IMR-90 (cell line): ENCODE measurements at regions not wholly inside any gene's neighbourhood (a gene's known extent, or its start where the extent isn't known, plus 50 kb on each side); places are given as distances from the start of the nearest gene placed in this dataset.

Source experiments
- ATAC-seq: fragments of 200-7000 bp; cut with Tn5 transposase; 2 replicates; pipeline ENCODE4 v1.9.1; 2020; ENCODE audit warnings: low read depth, mild to moderate bottlenecking, moderate library complexity
- BruUV-seq: library from RNA; stranded (reverse); fragments of 400-500 nt; replicated peaks from 2 replicates; lab custom pipeline; 2021; lab: Mats Ljungman, UMichigan
- CTCF ChIA-PET: fragments of 300-600 bp; formaldehyde crosslinking; extraction: SDS; loops from one replicate; lab custom pipeline; 2021; ENCODE audit warnings: antibody characterized with exemption; lab: Yijun Ruan, JAX
- POLR2A ChIA-PET: fragments of 300-600 bp; sonication (Branson Sonifier 250); formaldehyde crosslinking; loops from one replicate; lab custom pipeline; 2022; ENCODE audit warnings: antibody characterized with exemption; ENCODE audit not compliant: unreplicated experiment; lab: Charles Lee
- DNase-seq: peaks from one replicate; pipeline ENCODE4 v3.0.0; 2013
- H2AFZ ChIP-seq: replicated peaks from 2 replicates; pipeline ENCODE3; 2013; ENCODE audit warnings: low read length, mild to moderate bottlenecking; ENCODE audit not compliant: poor library complexity
- H2AK5ac ChIP-seq: 2 replicates; pipeline ENCODE4 v1.6.1; 2013; ENCODE audit warnings: low read depth, low read length, inconsistent platforms
- H2AK9ac ChIP-seq: replicated peaks from 2 replicates; pipeline ENCODE3; 2013; ENCODE audit warnings: mild to moderate bottlenecking, low read depth, low read length, moderate library complexity; ENCODE audit not compliant: poor library complexity
- H2BK120ac ChIP-seq: 2 replicates; pipeline ENCODE4 v1.6.1; 2013; ENCODE audit warnings: low read depth, low read length, inconsistent platforms
- H2BK15ac ChIP-seq: 3 replicates; pipeline ENCODE4 v1.6.1; 2013; ENCODE audit warnings: low read depth, low read length, inconsistent platforms
- H2BK20ac ChIP-seq: 2 replicates; pipeline ENCODE4 v1.6.1; 2013; ENCODE audit warnings: low read depth, mild to moderate bottlenecking, inconsistent platforms, low read length, moderate library complexity
- H2BK5ac ChIP-seq: 2 replicates; pipeline ENCODE4 v1.6.1; 2013; ENCODE audit warnings: mild to moderate bottlenecking, low read depth, low read length, inconsistent platforms; ENCODE audit not compliant: poor library complexity, severe bottlenecking
- H3K14ac ChIP-seq: replicated peaks from 2 replicates; pipeline ENCODE4 v1.6.1; 2013; ENCODE audit warnings: low read depth, low read length, inconsistent platforms
- H3K18ac ChIP-seq: 2 replicates; pipeline ENCODE4 v1.6.1; 2013; ENCODE audit warnings: low read depth, low read length, control low read depth
- H3K23ac ChIP-seq: 2 replicates; pipeline ENCODE4 v1.6.1; 2013; ENCODE audit warnings: low read depth, low read length, inconsistent platforms
- H3K27ac ChIP-seq: 2 replicates; pipeline ENCODE4 v1.5.1; 2013; ENCODE audit warnings: mild to moderate bottlenecking, control low read depth, low read length; ENCODE audit not compliant: insufficient read depth
- H3K27me3 ChIP-seq: 2 replicates; pipeline ENCODE4 v1.6.1; 2013; ENCODE audit warnings: low read length; ENCODE audit not compliant: control insufficient read depth, insufficient read depth
- H3K36me3 ChIP-seq: 2 replicates; pipeline ENCODE4 v1.6.1; 2013; ENCODE audit warnings: low read length, mixed read lengths; ENCODE audit not compliant: control insufficient read depth, insufficient read depth
- H3K4ac ChIP-seq: 2 replicates; pipeline ENCODE4 v1.6.1; 2013; ENCODE audit warnings: low read depth, low read length, inconsistent platforms
- H3K4me1 ChIP-seq: 2 replicates; pipeline ENCODE4 v1.6.1; 2013; ENCODE audit warnings: low read length, mixed read lengths; ENCODE audit not compliant: control insufficient read depth, insufficient read depth
- H3K4me2 ChIP-seq: 2 replicates; pipeline ENCODE4 v1.6.1; 2013; ENCODE audit warnings: low read depth, mild to moderate bottlenecking, control low read depth, low read length, moderate library complexity
- H3K4me3 ChIP-seq: 2 replicates; pipeline ENCODE4 v1.5.1; 2013; ENCODE audit warnings: low read depth, mild to moderate bottlenecking, control low read depth, low read length, moderate library complexity; ENCODE audit not compliant: insufficient read depth
- H3K56ac ChIP-seq: 2 replicates; pipeline ENCODE4 v1.6.1; 2013; ENCODE audit warnings: low read length, inconsistent platforms; ENCODE audit not compliant: insufficient read depth; ENCODE audit errors: extremely low read depth
- H3K79me1 ChIP-seq, 2 experiments: 2 replicates each; pipeline ENCODE4 v1.6.1; 2013; ENCODE audit warnings: low read length in 2 of 2, inconsistent platforms in 1 of 2, low read depth in 1 of 2
- H3K9ac ChIP-seq: 2 replicates; pipeline ENCODE4 v1.6.1; 2013; ENCODE audit warnings: low read depth, low read length, control low read depth
- H3K9me1 ChIP-seq: 2 replicates; pipeline ENCODE4 v1.6.1; 2013; ENCODE audit warnings: low read length, inconsistent platforms; ENCODE audit not compliant: insufficient read depth
- H3K9me3 ChIP-seq: 2 replicates; pipeline ENCODE4 v1.6.1; 2013; ENCODE audit warnings: low read length; ENCODE audit not compliant: control insufficient read depth, insufficient read depth
- H4K20me1 ChIP-seq: 2 replicates; pipeline ENCODE4 v1.6.1; 2013; ENCODE audit warnings: low read length, inconsistent platforms; ENCODE audit not compliant: insufficient read depth
- H4K5ac ChIP-seq: 2 replicates; pipeline ENCODE4 v1.6.1; 2013; ENCODE audit warnings: mild to moderate bottlenecking, low read depth, low read length, control low read depth
- H4K8ac ChIP-seq, 2 experiments: 2 replicates each; pipeline ENCODE4 v1.6.1; 2013; ENCODE audit warnings: low read depth in 2 of 2, low read length in 2 of 2, control low read depth in 1 of 2, inconsistent platforms in 1 of 2
- H4K91ac ChIP-seq: 2 replicates; pipeline ENCODE4 v1.6.1; 2013; ENCODE audit warnings: low read depth, low read length, inconsistent platforms; ENCODE audit not compliant: insufficient read depth
- BHLHE40 ChIP-seq: fragments of 150-350 bp; IDR thresholded peaks from 2 replicates; pipeline ENCODE4 v1.6.1; 2016; ENCODE audit warnings: mild to moderate bottlenecking, low read depth, low read length
- WGBS, 2 experiments: methylation state at CpG; one replicate each; pipeline versions ENCODE4 v1.1.5 to v1.1.7; 2013; ENCODE audit warnings: missing lambda C conversion rate in 2 of 2; ENCODE audit not compliant: insufficient read length in 1 of 2; ENCODE audit errors: extremely low coverage in 2 of 2; 5-methylcytosine and 5-hydroxymethylcytosine counted together
- dilution Hi-C: fragments of 300-500 bp; cut with HindIII; formaldehyde crosslinking; loops from one replicate; pipeline ENCODE4 v1.14.3; 2018; ENCODE audit warnings: low sequenced_read_pairs; ENCODE audit not compliant: unreplicated experiment
- in situ Hi-C: fragments of 300-500 bp; cut with MboI; formaldehyde crosslinking; loops from 3 replicates; pipeline ENCODE4 v1.14.3; 2019; ENCODE audit warnings: low sequenced_read_pairs, inconsistent platforms, mixed read lengths
- intact Hi-C: fragments of 100-400 bp; cut with micrococcal nuclease; formaldehyde crosslinking; loops from 2 replicates; pipeline ENCODE4 v1.10.0; 2022

DNA sequence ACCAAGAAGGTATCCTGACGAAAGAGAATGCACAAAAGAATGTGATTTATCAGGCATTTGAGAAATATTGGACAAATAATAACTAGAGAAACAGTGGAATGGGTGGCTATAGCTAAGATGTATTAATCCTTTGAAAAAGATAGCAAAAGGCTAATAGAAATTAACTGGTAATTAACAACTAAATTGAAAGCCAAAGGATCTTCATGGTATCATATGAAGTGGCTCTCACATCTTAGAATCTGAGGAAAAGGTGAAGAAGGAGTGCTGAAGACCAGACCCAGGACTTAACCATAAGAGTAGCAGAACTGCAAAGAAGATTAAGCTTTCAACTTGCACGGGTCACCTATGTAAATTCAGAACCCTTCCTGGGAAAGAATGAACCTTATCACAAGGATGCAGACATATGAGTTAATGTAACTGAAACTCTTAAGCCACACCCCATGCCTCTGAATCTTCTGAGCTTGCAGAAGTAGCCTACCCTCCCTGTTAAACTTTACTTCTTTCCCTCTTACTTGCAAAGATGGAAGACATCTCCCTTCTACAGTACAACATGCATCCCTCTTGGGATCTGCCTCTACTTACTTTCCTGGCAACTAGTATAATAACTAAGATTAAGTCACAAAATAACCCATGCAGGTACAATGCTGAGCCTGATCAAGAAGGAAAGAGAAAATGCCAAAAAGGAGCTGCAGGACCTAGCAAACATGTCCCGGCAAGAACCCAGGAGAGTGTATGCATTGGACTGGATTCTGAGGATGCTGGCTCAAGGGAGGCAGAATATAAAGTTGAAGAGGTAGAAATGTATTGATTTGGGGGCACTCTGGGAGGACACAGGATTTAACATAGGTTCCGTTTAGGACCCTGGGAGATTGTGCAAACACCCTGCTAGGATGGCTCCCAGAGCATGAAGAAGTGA is 395.5 kb upstream of the SLC30A5 start:
- ChIA-PET POLR2A (no interaction called here), CTCF (no interaction called here)
- Histone ChIP-seq H4K8ac (no peak overlapping the region), H2BK5ac (no peak overlapping the region), H3K9me3 (no peaks in the 10 kb centered on the region), H2AK5ac (no peak overlapping the region), H3K4ac (no peak overlapping the region), H3K27ac (no peak overlapping the region), H4K20me1 (no peaks in the 10 kb centered on the region), H4K91ac (no peak overlapping the region), H3K9me1 (no peaks in the 10 kb centered on the region), H3K18ac (no peak overlapping the region), H4K5ac (no peak overlapping the region), H3K36me3 (no peaks in the 10 kb centered on the region), H3K9ac (no peak overlapping the region), H3K27me3 (no peaks in the 10 kb centered on the region), H3K56ac (no peak overlapping the region), H3K4me2 (no peak overlapping the region), H3K14ac (no peak overlapping the region), H2BK120ac (no peak overlapping the region), H2BK20ac (no peak overlapping the region), H3K79me1 (no peaks in the 10 kb centered on the region), H2AK9ac (no peak overlapping the region), H2BK15ac (no peak overlapping the region), H2AFZ (no peak overlapping the region), H3K4me1 (no peaks in the 10 kb centered on the region), H3K4me3 (no peak overlapping the region), H3K23ac (no peak overlapping the region)
- ATAC-seq, result no peak
- intact Hi-C loops (no loop called here), dilution Hi-C loops (no loop called here), in situ Hi-C loops (no loop called here)
- 45% methylated on average over 2 of the region's 4 CpGs; no CpG with 5 or more reads in 1 of the 2 experiments for WGBS, 2 experiments
- no peak for TF ChIP-seq BHLHE40
- no peak for DNase-seq
- BruUV-seq, result no TSS peak
